ENCODE measurements at regions not wholly inside any gene's neighbourhood (a gene's known extent, or its start where the extent isn't known, plus 50 kb on each side); places are given as distances from the start of the nearest gene placed in this dataset.

GRCh38 chr20:40100261-40100660 lies 588.8 kb downstream of the MAFB start:
- no peak for DNase-seq (ENCODE audit: low spot score)
- Mint-ChIP-seq H3K36me3 (no peaks in the 10 kb centered on the region), H3K4me3 (no peak overlapping the region), H3K4me1 (peaks cover 7% of the 10 kb centered on the region), H3K9me3 (no peaks in the 10 kb centered on the region), H3K27me3 (ENCODE audit: low read depth) (no peaks in the 10 kb centered on the region), H3K27ac (no peak overlapping the region)
- ATAC-seq: no peak
- CTCF ChIA-PET: interaction anchor here (0.8 kb wide), 1 partner anchor 60 kb away, joined by 4 read pairs; no protein-coding TSS in a partner anchor
- POLR2A ChIA-PET: no interaction called here
- TF ChIP-seq TEAD4 (CRISPR knock-in tag; IDR thresholded peaks at IDR 0.05): no peak
- no peak for TF ChIP-seq NFATC4 (CRISPR knock-in tag; IDR thresholded peaks at IDR 0.05)

- no peak overlapping the region for H3K27ac Mint-ChIP-seq
- peaks cover 4% of the 10 kb centered on the region; the same call in 1 of the 2 replicates for H3K27me3 Mint-ChIP-seq (ENCODE audit: low read depth)
- DNase-seq (ENCODE audit: low spot score): no peak
- no peak for ATAC-seq
- H3K36me3 Mint-ChIP-seq: peaks cover 70% of the 10 kb centered on the region
- peaks cover 55% of the 10 kb centered on the region for H3K9me3 Mint-ChIP-seq
- H3K4me3 Mint-ChIP-seq: no peak overlapping the region
- H3K4me1 Mint-ChIP-seq: peaks cover 8% of the 10 kb centered on the region
- POLR2A ChIA-PET: no interaction called here
- no peak for TF ChIP-seq JUN (CRISPR knock-in tag; IDR thresholded peaks at IDR 0.05)
- no peak for TF ChIP-seq AR (CRISPR knock-in tag; IDR thresholded peaks at IDR 0.05)
- no peak for TF ChIP-seq CREB1 (CRISPR knock-in tag; IDR thresholded peaks at IDR 0.05)
- CTCF ChIA-PET: no interaction called here
Observed at GRCh38 chr20:40090236-40090635, 598.8 kb downstream of the MAFB start.

- CTCF ChIA-PET: no interaction called here
- Mint-ChIP-seq H3K4me1 (peaks cover 19% of the 10 kb centered on the region), H3K27ac (no peak overlapping the region), H3K9me3 (peaks cover 47% of the 10 kb centered on the region), H3K27me3 (ENCODE audit: low read depth) (no peaks in the 10 kb centered on the region), H3K36me3 (peaks cover 51% of the 10 kb centered on the region), H3K4me3 (no peak overlapping the region)
- DNase-seq (ENCODE audit: low spot score) (no peak), ATAC-seq (no peak)
- TF ChIP-seq ELF4 (CRISPR knock-in tag; IDR thresholded peaks at IDR 0.05; ENCODE audit: low read depth) (no peak), EMX1 (CRISPR knock-in tag; IDR thresholded peaks at IDR 0.05) (no peak), ETV6 (CRISPR knock-in tag; IDR thresholded peaks at IDR 0.05) (no peak), ATF1 (CRISPR knock-in tag; IDR thresholded peaks at IDR 0.05) (no peak), KAT7 (CRISPR knock-in tag; IDR thresholded peaks at IDR 0.05; ENCODE audit: borderline replicate concordance) (no peak)
- POLR2A ChIA-PET: no interaction called here
Observed at GRCh38 chr20:40087496-40087895, 601.5 kb downstream of the MAFB start.

- peaks cover 28% of the 10 kb centered on the region for H3K9me3 Mint-ChIP-seq
- no peak for ATAC-seq
- no peak for TF ChIP-seq ZNF138 (CRISPR knock-in tag; conservative IDR thresholded peaks at IDR 0.05)
- no peak for TF ChIP-seq ZNF532 (CRISPR knock-in tag; IDR thresholded peaks at IDR 0.05; ENCODE audit: borderline replicate concordance)
- TF ChIP-seq CBFB (CRISPR knock-in tag; IDR thresholded peaks at IDR 0.05; ENCODE audit: low read depth): no peak
- TF ChIP-seq ZNF671 (CRISPR knock-in tag; IDR thresholded peaks at IDR 0.05): no peak
- TF ChIP-seq ZBTB43 (CRISPR knock-in tag; IDR thresholded peaks at IDR 0.05): no peak
- no peak for TF ChIP-seq JAZF1 (CRISPR knock-in tag; IDR thresholded peaks at IDR 0.05)
- no peak for TF ChIP-seq E2F1 (CRISPR knock-in tag; IDR thresholded peaks at IDR 0.05)
- no peak overlapping the region for H3K4me3 Mint-ChIP-seq
- POLR2A ChIA-PET: no interaction called here
- peaks cover 31% of the 10 kb centered on the region for H3K36me3 Mint-ChIP-seq
- H3K27ac Mint-ChIP-seq: no peak overlapping the region
- H3K4me1 Mint-ChIP-seq: peaks cover 19% of the 10 kb centered on the region
- no peaks in the 10 kb centered on the region for H3K27me3 Mint-ChIP-seq (ENCODE audit: low read depth)
- DNase-seq (ENCODE audit: low spot score): no peak
- CTCF ChIA-PET: interaction anchor here (0.6 kb wide), 1 partner anchor 12 kb away, joined by 3 read pairs; no protein-coding TSS in a partner anchor
Observed at GRCh38 chr20:40085513-40085912, 603.5 kb downstream of the MAFB start.

Data from WTC11 (cell line).